Fibroblast of villous mesenchyme (primary cell): ENCODE measurements at regions not wholly inside any gene's neighbourhood (a gene's known extent, or its start where the extent isn't known, plus 50 kb on each side); places are given as distances from the start of the nearest gene placed in this dataset.

ENCODE experiments used
- DNase-seq: peaks from one replicate; pipeline ENCODE4 v3.0.0-alpha.2; 2010; ENCODE audit warnings: low read depth
- H3K4me3 ChIP-seq: 2 replicates; pipeline ENCODE4 v1.5.1; 2011; ENCODE audit warnings: low read depth, mild to moderate bottlenecking, low read length
- CTCF ChIP-seq: IDR thresholded peaks from 2 replicates; pipeline ENCODE4 v1.5.1; 2012; ENCODE audit warnings: low read depth, mild to moderate bottlenecking, low read length; ENCODE audit not compliant: insufficient read depth

GRCh38 chr18:34002130-34002529, 222.6 kb downstream of the NOL4 start:
- TF ChIP-seq CTCF, result no peak
- DNase-seq, result no peak
- H3K4me3 ChIP-seq, result no peak overlapping the region

DNA sequence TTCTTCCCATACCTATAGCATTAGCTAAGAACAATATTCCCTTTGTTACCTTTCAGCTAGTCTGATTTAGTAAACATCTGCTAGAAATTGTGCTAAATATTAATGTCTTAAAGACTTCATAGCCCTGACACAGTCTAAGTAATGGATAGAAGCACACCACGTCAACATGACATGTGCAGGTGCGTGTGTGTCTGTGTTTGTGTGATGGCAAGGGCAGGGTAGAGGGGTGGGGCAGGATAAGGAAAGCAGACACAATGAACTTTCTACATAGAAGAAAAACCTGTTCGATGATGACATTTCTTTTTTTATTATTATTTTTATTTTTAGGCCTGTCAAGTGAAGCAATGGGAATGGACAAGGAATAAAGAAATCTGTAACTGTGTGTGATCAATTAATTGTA, 223.3 kb downstream of the NOL4 start:
- no peak for DNase-seq
- H3K4me3 ChIP-seq, result no peak overlapping the region
- TF ChIP-seq CTCF, result no peak

DNA sequence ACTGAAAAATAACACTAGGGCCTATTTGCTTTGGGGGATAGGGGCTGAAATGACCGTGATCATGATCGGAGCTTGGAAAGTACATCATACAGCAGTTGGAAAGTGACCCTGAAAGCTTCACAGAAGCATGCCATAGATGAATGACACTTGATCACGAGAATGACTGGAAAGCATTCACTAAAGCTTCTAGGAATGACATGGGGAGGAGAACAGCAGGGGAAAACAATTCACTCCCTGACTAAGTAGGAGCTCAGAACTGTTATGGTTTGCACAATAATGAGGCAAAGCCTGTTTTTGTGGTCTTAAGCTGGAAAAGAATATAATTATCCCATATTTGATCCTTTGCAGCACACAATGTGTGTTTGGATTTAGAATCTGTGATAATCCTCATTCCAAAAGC, 237.5 kb downstream of the NOL4 start:
- TF ChIP-seq CTCF, result no peak
- no peak overlapping the region for H3K4me3 ChIP-seq
- no peak for DNase-seq

DNA sequence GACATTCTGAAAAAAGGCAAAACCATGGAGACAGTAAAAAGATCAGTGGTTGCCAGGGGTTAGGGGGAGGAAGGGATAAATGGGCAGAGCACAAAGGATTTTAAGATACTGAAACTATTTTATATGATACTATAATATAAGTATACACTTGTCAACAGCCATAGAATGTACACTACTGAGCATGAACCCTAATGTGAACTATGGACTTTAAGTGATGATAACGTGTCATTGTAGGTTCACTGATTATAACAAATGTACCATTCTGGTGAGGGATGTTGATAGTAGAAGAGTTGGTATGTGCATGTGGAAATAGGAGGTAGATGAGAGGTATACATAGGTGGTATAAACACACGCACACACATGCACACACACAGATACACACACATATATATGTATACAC, 241.6 kb downstream of the NOL4 start:
- no peak overlapping the region for H3K4me3 ChIP-seq
- no peak for DNase-seq
- TF ChIP-seq CTCF, result no peak

DNA sequence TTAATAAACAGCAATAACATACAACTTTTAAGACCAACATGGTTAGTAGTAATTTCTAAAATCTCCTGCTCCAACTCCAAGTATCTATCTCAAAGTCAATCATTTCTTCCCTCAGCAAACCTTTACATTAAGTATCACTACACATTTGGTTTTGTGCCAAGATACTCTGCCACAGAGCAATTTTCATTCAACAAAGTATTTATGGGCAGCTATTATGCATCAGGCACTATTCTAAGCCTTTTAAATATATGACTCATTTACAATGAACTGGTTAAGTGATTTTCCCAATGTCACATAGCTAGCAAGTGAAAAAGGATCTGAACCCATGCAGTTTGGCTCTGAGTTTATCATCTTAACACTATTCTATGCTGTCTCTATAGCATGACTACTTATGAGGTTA, 264.3 kb downstream of the NOL4 start:
- TF ChIP-seq CTCF, result no peak
- DNase-seq, result no peak
- H3K4me3 ChIP-seq, result no peak overlapping the region

DNA sequence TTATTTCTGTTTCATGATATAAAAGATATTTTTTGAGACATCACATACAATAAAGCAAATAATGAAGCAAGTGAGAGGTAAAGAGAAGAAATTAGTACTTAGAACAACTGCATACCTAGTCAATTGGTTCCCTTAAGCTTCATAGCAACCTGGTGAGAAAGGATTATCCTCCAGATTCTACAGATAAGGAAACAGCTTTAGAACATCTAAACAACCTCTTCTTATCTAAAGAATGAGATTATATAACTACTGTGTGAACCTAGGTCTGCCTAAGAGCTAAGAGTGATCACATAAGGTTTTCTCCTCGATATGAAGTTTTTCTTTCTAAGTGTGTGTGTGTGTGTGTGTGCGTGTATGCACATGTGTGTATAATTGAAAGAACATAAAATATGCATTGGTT, 265.1 kb downstream of the NOL4 start:
- no peak overlapping the region for H3K4me3 ChIP-seq
- TF ChIP-seq CTCF, result no peak
- no peak for DNase-seq

DNA sequence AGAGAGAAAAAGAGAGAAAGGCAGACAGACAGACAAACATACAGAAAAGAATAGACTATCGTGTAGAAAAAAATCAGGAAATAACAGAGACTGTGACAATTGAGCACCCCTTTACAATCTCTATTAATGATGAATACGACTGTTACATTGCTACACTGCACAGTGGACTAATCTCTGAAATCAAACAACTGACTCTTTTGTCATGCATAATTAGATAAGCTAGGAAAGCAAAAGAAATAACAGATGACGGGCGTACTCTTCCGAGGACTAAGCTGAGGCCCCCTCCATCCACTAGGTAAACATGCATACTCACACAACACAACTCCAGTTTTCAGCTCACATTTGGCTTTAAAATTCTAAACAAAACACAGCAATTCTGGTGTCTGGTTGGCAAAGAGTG, 267.0 kb downstream of the NOL4 start:
- no peak for TF ChIP-seq CTCF
- DNase-seq, result no peak
- H3K4me3 ChIP-seq, result no peak overlapping the region
